GOT3 (cell line): ENCODE measurements at regions not wholly inside any gene's neighbourhood (a gene's known extent, or its start where the extent isn't known, plus 50 kb on each side); places are given as distances from the start of the nearest gene placed in this dataset.

Experiments
- DNase-seq: peaks from one replicate; lab custom pipeline; 2025; ENCODE audit warnings: mixed read lengths; lab: John Stamatoyannopoulos, UW

GRCh38 chr7:130931423-130931822, 197.4 kb upstream of the KLF14 start:
- DNase-seq, result no peak

- no peak for DNase-seq
Measured at GRCh38 chr7:130932088-130932487, 198.1 kb upstream of the KLF14 start.

GRCh38 chr7:130932667-130933432, 198.8 kb upstream of the KLF14 start:
- DNase-seq, result no peak

- no peak for DNase-seq
Measured at GRCh38 chr7:130933919-130934318, 199.9 kb upstream of the KLF14 start.

- DNase-seq, result no peak
Measured at GRCh38 chr7:130935564-130936157, 201.7 kb upstream of the KLF14 start.

GRCh38 chr7:130936202-130936931, 202.4 kb upstream of the KLF14 start:
- DNase-seq, result no peak

- no peak for DNase-seq
Measured at GRCh38 chr7:130937016-130937415, 203.0 kb upstream of the KLF14 start.

GRCh38 chr7:130937830-130938229, 203.8 kb upstream of the KLF14 start:
- no peak for DNase-seq

- no peak for DNase-seq
Measured at GRCh38 chr7:130938661-130939060, 204.7 kb upstream of the KLF14 start.

- DNase-seq, result no peak
Measured at GRCh38 chr7:130939321-130940095, 205.5 kb upstream of the KLF14 start.

- DNase-seq, result no peak
Measured at GRCh38 chr7:130940326-130940725, 206.3 kb upstream of the KLF14 start.

- no peak for DNase-seq
Measured at GRCh38 chr7:130940907-130941306, 206.9 kb upstream of the KLF14 start.

GRCh38 chr7:130941322-130942210, 207.6 kb upstream of the KLF14 start:
- no peak for DNase-seq

- no peak for DNase-seq
Measured at GRCh38 chr7:130942211-130942964, 208.4 kb upstream of the KLF14 start.

GRCh38 chr7:130943336-130943901, 209.4 kb upstream of the KLF14 start:
- DNase-seq, result no peak

- no peak for DNase-seq
Measured at GRCh38 chr7:130943981-130944380, 210.0 kb upstream of the KLF14 start.

- no peak for DNase-seq
Measured at GRCh38 chr7:130944997-130945396, 211.0 kb upstream of the KLF14 start.

GRCh38 chr7:130945411-130945811, 211.4 kb upstream of the KLF14 start:
- no peak for DNase-seq

GRCh38 chr7:130946114-130946513, 212.1 kb upstream of the KLF14 start:
- DNase-seq, result no peak
